ENCODE measurements at regions not wholly inside any gene's neighbourhood (a gene's known extent, or its start where the extent isn't known, plus 50 kb on each side); places are given as distances from the start of the nearest gene placed in this dataset.

DNA sequence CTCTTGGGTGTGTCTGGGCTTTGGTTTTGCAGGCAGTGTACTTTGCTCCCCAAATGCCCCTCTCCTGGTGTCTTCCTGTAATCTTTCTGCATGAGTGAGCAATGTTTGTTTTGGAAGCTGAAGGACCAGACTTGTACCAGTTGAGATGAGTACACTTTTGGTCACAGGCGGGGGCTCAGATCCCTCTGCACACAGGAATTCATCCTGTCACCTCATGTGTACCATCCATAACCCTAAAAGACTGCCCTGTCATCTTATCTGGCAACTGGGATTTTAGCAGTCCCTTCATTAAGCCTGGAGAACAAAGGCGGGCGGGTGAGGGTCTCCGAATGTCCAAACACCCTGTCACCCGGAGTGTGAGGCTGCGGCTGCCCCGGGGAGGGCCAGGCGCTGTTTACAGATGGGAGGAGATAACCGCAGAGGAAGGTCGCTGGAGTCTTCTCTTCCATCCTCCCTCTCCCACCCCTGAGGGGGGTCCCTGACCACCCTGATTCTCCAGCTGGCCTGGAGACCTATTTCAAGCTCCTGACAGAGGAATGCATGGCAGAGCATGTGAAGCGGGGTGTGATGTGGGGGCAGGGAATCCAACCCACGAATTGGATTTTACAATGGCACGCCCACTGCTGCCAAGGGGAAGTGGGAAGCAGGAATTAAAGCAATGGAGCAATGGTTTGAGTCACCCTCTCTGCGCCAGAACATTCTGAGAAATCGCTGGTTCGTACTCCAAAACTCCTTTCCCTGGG, 158.2 kb upstream of the MYCN start:
- no peaks in the 10 kb centered on the region for H3K9me3 ChIP-seq (ENCODE audit: control insufficient read depth, insufficient read depth, low read depth, low read length)
- H4K20me1 ChIP-seq (ENCODE audit: control insufficient read depth, extremely low read depth, insufficient read depth, low read length) = no peaks in the 10 kb centered on the region
- no peak overlapping the region for H3K4me2 ChIP-seq (ENCODE audit: extremely low read depth, insufficient read depth, low read length)
- DNase-seq (ENCODE audit: low read depth in 2 of 2) = peak in 1 of 2 donors; percentile 26
- H3K4me1 ChIP-seq (ENCODE audit: control insufficient read depth, extremely low read depth, insufficient read depth, low read length) = no peaks in the 10 kb centered on the region
- H2AFZ ChIP-seq (ENCODE audit: low read length) = no peak overlapping the region
- H3K4me3 ChIP-seq (replicated peaks in 1 of 4; ENCODE audit: control extremely low read depth in 1 of 4, insufficient read depth in 1 of 4, low read depth in 3 of 4, low read length in 4 of 4) = no peak overlapping the region
- no peaks in the 10 kb centered on the region for H3K27me3 ChIP-seq (ENCODE audit: control insufficient read depth, insufficient read depth, low read length)
- H3K79me2 ChIP-seq (ENCODE audit: control insufficient read depth, insufficient read depth, low read length) = no peaks in the 10 kb centered on the region
- H3K27ac ChIP-seq (ENCODE audit: insufficient read depth, low read length) = no peak overlapping the region
- H3K36me3 ChIP-seq (ENCODE audit: control insufficient read depth, insufficient read depth, low read length) = no peaks in the 10 kb centered on the region
- TF ChIP-seq EZH2 (IDR thresholded peaks at IDR 0.05; ENCODE audit: low read length, missing control alignments) (no peak), CTCF (conservative IDR thresholded peaks at IDR 0.05 in 1 of 2, IDR thresholded peaks at IDR 0.05 in 1 of 2; ENCODE audit: low read depth in 1 of 2, low read length in 2 of 2) (no peak)
- H3K9ac ChIP-seq (ENCODE audit: insufficient read depth, low read length) = no peak overlapping the region

DNA sequence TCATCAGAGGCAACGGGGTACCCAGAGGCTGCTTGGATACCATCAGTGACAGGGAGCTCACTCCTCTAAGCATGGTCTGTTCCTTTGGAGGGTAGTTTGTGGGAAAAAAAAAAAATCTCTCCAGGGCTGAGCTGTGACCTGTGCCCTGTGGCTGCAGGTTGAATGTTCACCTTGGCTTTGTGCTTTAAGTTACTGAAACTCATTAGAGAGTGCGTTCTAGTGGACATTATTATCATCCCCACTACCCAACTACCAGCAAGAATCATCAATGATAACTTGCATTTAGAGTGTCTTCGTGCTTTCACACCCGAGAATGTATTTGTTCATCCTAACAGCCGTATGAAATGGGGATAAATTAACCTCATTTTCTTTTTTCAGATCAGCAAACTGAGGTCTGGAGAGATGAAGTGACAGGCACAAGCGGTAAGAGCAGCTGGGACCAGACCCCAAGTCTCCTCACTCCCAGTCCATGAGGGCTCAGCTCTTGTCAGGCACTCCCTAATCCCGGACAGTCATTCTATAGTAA, 157.5 kb upstream of the MYCN start:
- Histone ChIP-seq H3K9me3 (ENCODE audit: control insufficient read depth, insufficient read depth, low read depth, low read length) (no peaks in the 10 kb centered on the region), H3K4me2 (ENCODE audit: extremely low read depth, insufficient read depth, low read length) (no peak overlapping the region), H3K27ac (ENCODE audit: insufficient read depth, low read length) (no peak overlapping the region), H3K9ac (ENCODE audit: insufficient read depth, low read length) (no peak overlapping the region), H3K4me1 (ENCODE audit: control insufficient read depth, extremely low read depth, insufficient read depth, low read length) (no peaks in the 10 kb centered on the region), H3K36me3 (ENCODE audit: control insufficient read depth, insufficient read depth, low read length) (no peaks in the 10 kb centered on the region), H3K27me3 (ENCODE audit: control insufficient read depth, insufficient read depth, low read length) (no peaks in the 10 kb centered on the region), H3K4me3 (replicated peaks in 1 of 4; ENCODE audit: control extremely low read depth in 1 of 4, insufficient read depth in 1 of 4, low read depth in 3 of 4, low read length in 4 of 4) (no peak overlapping the region), H2AFZ (ENCODE audit: low read length) (no peak overlapping the region), H4K20me1 (ENCODE audit: control insufficient read depth, extremely low read depth, insufficient read depth, low read length) (no peaks in the 10 kb centered on the region), H3K79me2 (ENCODE audit: control insufficient read depth, insufficient read depth, low read length) (no peaks in the 10 kb centered on the region)
- TF ChIP-seq EZH2 (IDR thresholded peaks at IDR 0.05; ENCODE audit: low read length, missing control alignments) (no peak), CTCF (conservative IDR thresholded peaks at IDR 0.05 in 1 of 2, IDR thresholded peaks at IDR 0.05 in 1 of 2; ENCODE audit: low read depth in 1 of 2, low read length in 2 of 2) (no peak)
- DNase-seq (ENCODE audit: low read depth in 2 of 2) = no peak

- Histone ChIP-seq H3K9ac (ENCODE audit: insufficient read depth, low read length) (no peak overlapping the region), H3K4me3 (replicated peaks in 1 of 4; ENCODE audit: control extremely low read depth in 1 of 4, insufficient read depth in 1 of 4, low read depth in 3 of 4, low read length in 4 of 4) (no peak overlapping the region), H3K27ac (ENCODE audit: insufficient read depth, low read length) (no peak overlapping the region), H3K36me3 (ENCODE audit: control insufficient read depth, insufficient read depth, low read length) (no peaks in the 10 kb centered on the region), H3K4me2 (ENCODE audit: extremely low read depth, insufficient read depth, low read length) (no peak overlapping the region), H3K4me1 (ENCODE audit: control insufficient read depth, extremely low read depth, insufficient read depth, low read length) (no peaks in the 10 kb centered on the region), H3K27me3 (ENCODE audit: control insufficient read depth, insufficient read depth, low read length) (no peaks in the 10 kb centered on the region), H3K9me3 (ENCODE audit: control insufficient read depth, insufficient read depth, low read depth, low read length) (no peaks in the 10 kb centered on the region), H4K20me1 (ENCODE audit: control insufficient read depth, extremely low read depth, insufficient read depth, low read length) (no peaks in the 10 kb centered on the region), H3K79me2 (ENCODE audit: control insufficient read depth, insufficient read depth, low read length) (no peaks in the 10 kb centered on the region), H2AFZ (ENCODE audit: low read length) (no peak overlapping the region)
- DNase-seq (ENCODE audit: low read depth in 2 of 2) = no peak
- no peak for TF ChIP-seq CTCF (conservative IDR thresholded peaks at IDR 0.05 in 1 of 2, IDR thresholded peaks at IDR 0.05 in 1 of 2; ENCODE audit: low read depth in 1 of 2, low read length in 2 of 2)
- no peak for TF ChIP-seq EZH2 (IDR thresholded peaks at IDR 0.05; ENCODE audit: low read length, missing control alignments)
Observed at GRCh38 chr2:15783489-15783888, 156.9 kb upstream of the MYCN start.
